Right lobe of liver (tissue), 6 donors: ENCODE measurements at regions not wholly inside any gene's neighbourhood (a gene's known extent, or its start where the extent isn't known, plus 50 kb on each side); places are given as distances from the start of the nearest gene placed in this dataset.

ENCODE experiments used
- ATAC-seq, 4 donors: fragments of 200-7000 bp; cut with Tn5 transposase; one replicate each; pipeline ENCODE4 v1.9.1; 2020; ENCODE audit warnings: mild to moderate bottlenecking in 4 of 4, moderate library complexity in 4 of 4
- DNase-seq, 3 donors: peaks; one replicate each; pipeline ENCODE4 v3.0.0-alpha.2; 2020
- H3K27ac ChIP-seq, 3 donors: fragments of 200-600 bp; one replicate each; pipeline ENCODE4 v1.8.0; 2022
- H3K27me3 ChIP-seq, 2 donors: fragments of 200-600 bp; one replicate each; pipeline ENCODE4 v1.8.0; 2022
- H3K36me3 ChIP-seq, 4 donors: fragments of 200-600 bp; sonication (generic) in 1 of 4; one replicate each; pipeline versions ENCODE4 v1.5.1 to v1.8.0; 2017 to 2022; ENCODE audit warnings: control low read depth in 1 of 4
- H3K4me1 ChIP-seq, 4 donors: fragments of 200-600 bp; sonication (generic) in 1 of 4; one replicate each; pipeline versions ENCODE4 v1.5.1 to v1.8.0; 2017 to 2022; ENCODE audit warnings: control low read depth in 1 of 4
- H3K4me3 ChIP-seq, 3 donors: fragments of 200-600 bp; one replicate each; pipeline ENCODE4 v1.8.0; 2022
- H3K9me3 ChIP-seq, 4 donors: fragments of 200-600 bp; sonication (generic) in 1 of 4; one replicate each; pipeline versions ENCODE4 v1.5.1 to v1.8.0; 2017 to 2022; ENCODE audit warnings: control low read depth in 1 of 4
- CTCF ChIP-seq, 4 donors: fragments of 200-600 bp in 3 of 4; fragments of 450-650 bp in 1 of 4; IDR thresholded peaks; one replicate each; pipeline versions ENCODE4 v1.5.1 to v1.8.0; 2016 to 2022; ENCODE audit warnings: antibody characterized with exemption in 4 of 4, mild to moderate bottlenecking in 2 of 4
- POLR2A ChIP-seq: fragments of 450-650 bp; IDR thresholded peaks from one replicate; pipeline ENCODE4 v1.6.1; 2017; ENCODE audit warnings: antibody characterized with exemption, mild to moderate bottlenecking
- WGBS: methylation state at CpG from one replicate; pipeline ENCODE4 v1.1.6; 2018; ENCODE audit warnings: low coverage, low lambda C conversion rate; ENCODE audit not compliant: insufficient coverage; ENCODE audit errors: missing lambda C conversion rate; 5-methylcytosine and 5-hydroxymethylcytosine counted together
- intact Hi-C, 2 donors: fragments of 100-400 bp; cut with DNase I; formaldehyde crosslinking; loops; one replicate each; pipeline versions ENCODE4 v1.11.2 to v1.14.1; 2022
- donor health status: DM: no; HTN: yes; CAD: no.
- donor health status: DM: no; HTN: no; CAD: no.
- donor health status: DM: no; HTN: no; CAD: no.
- donor health status: DM: no; HTN: yes; CAD: no.
- donor health status: DM: no; HTN: yes; CAD: no.

- no peaks in the 10 kb centered on the region for H3K9me3 ChIP-seq
- whole genome bisulfite sequencing: 51% methylated on average over 4 of the region's 4 CpGs
- no peak overlapping the region for H3K4me3 ChIP-seq
- no peaks in the 10 kb centered on the region for H3K27me3 ChIP-seq
- no peaks in the 10 kb centered on the region for H3K4me1 ChIP-seq
- ATAC-seq: no peak
- H3K36me3 ChIP-seq: no peaks in the 10 kb centered on the region
- no peak overlapping the region for H3K27ac ChIP-seq
- no peak for DNase-seq
- TF ChIP-seq CTCF (IDR thresholded peaks at IDR 0.05) (no peak), POLR2A (no peak)
- intact Hi-C loops: no loop called here
Measured at GRCh38 chr3:14019459-14019858, 105.2 kb downstream of the CHCHD4 start.

GRCh38 chr3:14016900-14017475 lies 107.7 kb downstream of the CHCHD4 start:
- ATAC-seq: no peak
- Histone ChIP-seq H3K27me3 (no peaks in the 10 kb centered on the region), H3K27ac (no peak overlapping the region), H3K36me3 (no peaks in the 10 kb centered on the region), H3K4me1 (no peaks in the 10 kb centered on the region), H3K9me3 (no peaks in the 10 kb centered on the region), H3K4me3 (no peak overlapping the region)
- no peak for DNase-seq
- WGBS: no CpG with 5 or more reads among the region's 8 CpGs
- TF ChIP-seq POLR2A: no peak
- no peak for TF ChIP-seq CTCF (IDR thresholded peaks at IDR 0.05)
- intact Hi-C loops: no loop called here

- ATAC-seq (no peak), DNase-seq (no peak)
- H3K4me1 ChIP-seq: no peaks in the 10 kb centered on the region
- H3K9me3 ChIP-seq: no peaks in the 10 kb centered on the region
- no peaks in the 10 kb centered on the region for H3K36me3 ChIP-seq
- H3K4me3 ChIP-seq: no peak overlapping the region
- intact Hi-C loops: no loop called here
- H3K27ac ChIP-seq: no peak overlapping the region
- TF ChIP-seq POLR2A (no peak), CTCF (IDR thresholded peaks at IDR 0.05) (no peak)
- WGBS: 62% methylated on average over 4 of the region's 4 CpGs
- no peaks in the 10 kb centered on the region for H3K27me3 ChIP-seq
Measured at GRCh38 chr3:14007006-14007405, 117.7 kb downstream of the CHCHD4 start.

- no peaks in the 10 kb centered on the region for H3K4me1 ChIP-seq
- H3K9me3 ChIP-seq: no peaks in the 10 kb centered on the region
- DNase-seq: no peak
- H3K27me3 ChIP-seq: no peaks in the 10 kb centered on the region
- no peak for TF ChIP-seq CTCF (IDR thresholded peaks at IDR 0.05)
- no peak for TF ChIP-seq POLR2A
- H3K4me3 ChIP-seq: no peak overlapping the region
- H3K36me3 ChIP-seq: no peaks in the 10 kb centered on the region
- ATAC-seq: no peak
- intact Hi-C loops: no loop called here
- no peak overlapping the region for H3K27ac ChIP-seq
Measured at GRCh38 chr3:14001136-14001535, 121.3 kb upstream of the WNT7A start.

GRCh38 chr3:14000556-14000955 lies 120.7 kb upstream of the WNT7A start:
- H3K4me3 ChIP-seq: no peak overlapping the region
- no peaks in the 10 kb centered on the region for H3K4me1 ChIP-seq
- WGBS: 39% methylated on average over 2 of the region's 2 CpGs
- H3K27ac ChIP-seq: no peak overlapping the region
- ATAC-seq (no peak), DNase-seq (no peak)
- H3K36me3 ChIP-seq: no peaks in the 10 kb centered on the region
- intact Hi-C loops: no loop called here
- H3K27me3 ChIP-seq: no peaks in the 10 kb centered on the region
- no peaks in the 10 kb centered on the region for H3K9me3 ChIP-seq
- no peak for TF ChIP-seq CTCF (IDR thresholded peaks at IDR 0.05)
